IMR-90 (cell line): ENCODE measurements at regions not wholly inside any gene's neighbourhood (a gene's known extent, or its start where the extent isn't known, plus 50 kb on each side); places are given as distances from the start of the nearest gene placed in this dataset.

Experiments
- ATAC-seq: fragments of 200-7000 bp; cut with Tn5 transposase; 2 replicates; pipeline ENCODE4 v1.9.1; 2020; ENCODE audit warnings: low read depth, mild to moderate bottlenecking, moderate library complexity
- BruUV-seq: library from RNA; stranded (reverse); fragments of 400-500 nt; replicated peaks from 2 replicates; lab custom pipeline; 2021; lab: Mats Ljungman, UMichigan
- CTCF ChIA-PET: fragments of 300-600 bp; formaldehyde crosslinking; extraction: SDS; loops from one replicate; lab custom pipeline; 2021; ENCODE audit warnings: antibody characterized with exemption; lab: Yijun Ruan, JAX
- POLR2A ChIA-PET: fragments of 300-600 bp; sonication (Branson Sonifier 250); formaldehyde crosslinking; loops from one replicate; lab custom pipeline; 2022; ENCODE audit warnings: antibody characterized with exemption; ENCODE audit not compliant: unreplicated experiment; lab: Charles Lee
- DNase-seq: peaks from one replicate; pipeline ENCODE4 v3.0.0; 2013
- H2AFZ ChIP-seq: replicated peaks from 2 replicates; pipeline ENCODE3; 2013; ENCODE audit warnings: low read length, mild to moderate bottlenecking; ENCODE audit not compliant: poor library complexity
- H2AK5ac ChIP-seq: 2 replicates; pipeline ENCODE4 v1.6.1; 2013; ENCODE audit warnings: low read depth, low read length, inconsistent platforms
- H2AK9ac ChIP-seq: replicated peaks from 2 replicates; pipeline ENCODE3; 2013; ENCODE audit warnings: mild to moderate bottlenecking, low read depth, low read length, moderate library complexity; ENCODE audit not compliant: poor library complexity
- H2BK120ac ChIP-seq: 2 replicates; pipeline ENCODE4 v1.6.1; 2013; ENCODE audit warnings: low read depth, low read length, inconsistent platforms
- H2BK15ac ChIP-seq: 3 replicates; pipeline ENCODE4 v1.6.1; 2013; ENCODE audit warnings: low read depth, low read length, inconsistent platforms
- H2BK20ac ChIP-seq: 2 replicates; pipeline ENCODE4 v1.6.1; 2013; ENCODE audit warnings: low read depth, mild to moderate bottlenecking, inconsistent platforms, low read length, moderate library complexity
- H2BK5ac ChIP-seq: 2 replicates; pipeline ENCODE4 v1.6.1; 2013; ENCODE audit warnings: mild to moderate bottlenecking, low read depth, low read length, inconsistent platforms; ENCODE audit not compliant: poor library complexity, severe bottlenecking
- H3K14ac ChIP-seq: replicated peaks from 2 replicates; pipeline ENCODE4 v1.6.1; 2013; ENCODE audit warnings: low read depth, low read length, inconsistent platforms
- H3K18ac ChIP-seq: 2 replicates; pipeline ENCODE4 v1.6.1; 2013; ENCODE audit warnings: low read depth, low read length, control low read depth
- H3K23ac ChIP-seq: 2 replicates; pipeline ENCODE4 v1.6.1; 2013; ENCODE audit warnings: low read depth, low read length, inconsistent platforms
- H3K27ac ChIP-seq: 2 replicates; pipeline ENCODE4 v1.5.1; 2013; ENCODE audit warnings: mild to moderate bottlenecking, control low read depth, low read length; ENCODE audit not compliant: insufficient read depth
- H3K27me3 ChIP-seq: 2 replicates; pipeline ENCODE4 v1.6.1; 2013; ENCODE audit warnings: low read length; ENCODE audit not compliant: control insufficient read depth, insufficient read depth
- H3K36me3 ChIP-seq: 2 replicates; pipeline ENCODE4 v1.6.1; 2013; ENCODE audit warnings: low read length, mixed read lengths; ENCODE audit not compliant: control insufficient read depth, insufficient read depth
- H3K4ac ChIP-seq: 2 replicates; pipeline ENCODE4 v1.6.1; 2013; ENCODE audit warnings: low read depth, low read length, inconsistent platforms
- H3K4me1 ChIP-seq: 2 replicates; pipeline ENCODE4 v1.6.1; 2013; ENCODE audit warnings: low read length, mixed read lengths; ENCODE audit not compliant: control insufficient read depth, insufficient read depth
- H3K4me2 ChIP-seq: 2 replicates; pipeline ENCODE4 v1.6.1; 2013; ENCODE audit warnings: low read depth, mild to moderate bottlenecking, control low read depth, low read length, moderate library complexity
- H3K4me3 ChIP-seq: 2 replicates; pipeline ENCODE4 v1.5.1; 2013; ENCODE audit warnings: low read depth, mild to moderate bottlenecking, control low read depth, low read length, moderate library complexity; ENCODE audit not compliant: insufficient read depth
- H3K56ac ChIP-seq: 2 replicates; pipeline ENCODE4 v1.6.1; 2013; ENCODE audit warnings: low read length, inconsistent platforms; ENCODE audit not compliant: insufficient read depth; ENCODE audit errors: extremely low read depth
- H3K79me1 ChIP-seq, 2 experiments: 2 replicates each; pipeline ENCODE4 v1.6.1; 2013; ENCODE audit warnings: low read length in 2 of 2, inconsistent platforms in 1 of 2, low read depth in 1 of 2
- H3K9ac ChIP-seq: 2 replicates; pipeline ENCODE4 v1.6.1; 2013; ENCODE audit warnings: low read depth, low read length, control low read depth
- H3K9me1 ChIP-seq: 2 replicates; pipeline ENCODE4 v1.6.1; 2013; ENCODE audit warnings: low read length, inconsistent platforms; ENCODE audit not compliant: insufficient read depth
- H3K9me3 ChIP-seq: 2 replicates; pipeline ENCODE4 v1.6.1; 2013; ENCODE audit warnings: low read length; ENCODE audit not compliant: control insufficient read depth, insufficient read depth
- H4K20me1 ChIP-seq: 2 replicates; pipeline ENCODE4 v1.6.1; 2013; ENCODE audit warnings: low read length, inconsistent platforms; ENCODE audit not compliant: insufficient read depth
- H4K5ac ChIP-seq: 2 replicates; pipeline ENCODE4 v1.6.1; 2013; ENCODE audit warnings: mild to moderate bottlenecking, low read depth, low read length, control low read depth
- H4K8ac ChIP-seq, 2 experiments: 2 replicates each; pipeline ENCODE4 v1.6.1; 2013; ENCODE audit warnings: low read depth in 2 of 2, low read length in 2 of 2, control low read depth in 1 of 2, inconsistent platforms in 1 of 2
- H4K91ac ChIP-seq: 2 replicates; pipeline ENCODE4 v1.6.1; 2013; ENCODE audit warnings: low read depth, low read length, inconsistent platforms; ENCODE audit not compliant: insufficient read depth
- BHLHE40 ChIP-seq: fragments of 150-350 bp; IDR thresholded peaks from 2 replicates; pipeline ENCODE4 v1.6.1; 2016; ENCODE audit warnings: mild to moderate bottlenecking, low read depth, low read length
- CEBPB ChIP-seq: IDR thresholded peaks from 2 replicates; pipeline ENCODE4 v1.6.1; 2012; ENCODE audit warnings: low read depth, low read length, improper control_type of control experiment
- CHD1 ChIP-seq: IDR thresholded peaks from 2 replicates; pipeline ENCODE4 v1.6.1; 2012; ENCODE audit warnings: low read depth, low read length, improper control_type of control experiment
- CTCF ChIP-seq: conservative IDR thresholded peaks from 2 replicates; pipeline ENCODE4 v1.5.1; 2012; ENCODE audit warnings: mild to moderate bottlenecking, low read depth, low read length, improper control_type of control experiment
- ELK1 ChIP-seq: fragments of 150-350 bp; IDR thresholded peaks from 2 replicates; pipeline ENCODE4 v1.6.1; 2016; ENCODE audit warnings: low read depth, mild to moderate bottlenecking, low read length, moderate library complexity, borderline replicate concordance
- FOS ChIP-seq: fragments of 150-350 bp; IDR thresholded peaks from 2 replicates; pipeline ENCODE4 v1.6.1; 2016; ENCODE audit warnings: low read depth, low read length
- MAFK ChIP-seq: IDR thresholded peaks from 2 replicates; pipeline ENCODE4 v1.6.1; 2012; ENCODE audit warnings: low read depth, low read length, improper control_type of control experiment
- MAZ ChIP-seq: IDR thresholded peaks from 2 replicates; pipeline ENCODE4 v1.6.1; 2012; ENCODE audit warnings: low read depth, mild to moderate bottlenecking, low read length, improper control_type of control experiment, moderate library complexity, borderline replicate concordance
- MXI1 ChIP-seq: IDR thresholded peaks from 2 replicates; pipeline ENCODE4 v1.6.1; 2012; ENCODE audit warnings: low read depth, mild to moderate bottlenecking, low read length, moderate library complexity, borderline replicate concordance
- NFE2L2 ChIP-seq: fragments of 150-350 bp; IDR thresholded peaks from 2 replicates; pipeline ENCODE4 v1.6.1; 2016; ENCODE audit warnings: low read depth, mild to moderate bottlenecking, low read length
- POLR2A ChIP-seq: IDR thresholded peaks from 2 replicates; pipeline ENCODE4 v1.6.1; 2012; ENCODE audit warnings: mild to moderate bottlenecking, low read depth, low read length
- RAD21 ChIP-seq: IDR thresholded peaks from 2 replicates; pipeline ENCODE4 v1.6.1; 2012; ENCODE audit warnings: low read length, improper control_type of control experiment
- RCOR1 ChIP-seq: IDR thresholded peaks from 2 replicates; pipeline ENCODE4 v1.6.1; 2012; ENCODE audit warnings: mild to moderate bottlenecking, low read length, improper control_type of control experiment; ENCODE audit not compliant: insufficient replicate concordance
- RFX5 ChIP-seq: IDR thresholded peaks from 2 replicates; pipeline ENCODE4 v1.8.0; 2012; ENCODE audit warnings: low read depth, mild to moderate bottlenecking, low read length, moderate library complexity
- SMC3 ChIP-seq: fragments of 150-350 bp; IDR thresholded peaks from 2 replicates; pipeline ENCODE4 v1.6.1; 2016; ENCODE audit warnings: low read depth, mild to moderate bottlenecking, antibody characterized with exemption, low read length, moderate library complexity
- USF2 ChIP-seq: fragments of 150-350 bp; IDR thresholded peaks from 2 replicates; pipeline ENCODE4 v1.6.1; 2017; ENCODE audit warnings: mild to moderate bottlenecking, antibody characterized with exemption, low read length, low read depth
- WGBS, 2 experiments: methylation state at CpG; one replicate each; pipeline versions ENCODE4 v1.1.5 to v1.1.7; 2013; ENCODE audit warnings: missing lambda C conversion rate in 2 of 2; ENCODE audit not compliant: insufficient read length in 1 of 2; ENCODE audit errors: extremely low coverage in 2 of 2; 5-methylcytosine and 5-hydroxymethylcytosine counted together
- dilution Hi-C: fragments of 300-500 bp; cut with HindIII; formaldehyde crosslinking; loops from one replicate; pipeline ENCODE4 v1.14.3; 2018; ENCODE audit warnings: low sequenced_read_pairs; ENCODE audit not compliant: unreplicated experiment
- in situ Hi-C: fragments of 300-500 bp; cut with MboI; formaldehyde crosslinking; loops from 3 replicates; pipeline ENCODE4 v1.14.3; 2019; ENCODE audit warnings: low sequenced_read_pairs, inconsistent platforms, mixed read lengths
- intact Hi-C: fragments of 100-400 bp; cut with micrococcal nuclease; formaldehyde crosslinking; loops from 2 replicates; pipeline ENCODE4 v1.10.0; 2022

GRCh38 chr13:24071016-24071415 lies 89.5 kb upstream of the SPATA13 start:
- Histone ChIP-seq H3K56ac (no peak overlapping the region), H2BK20ac (no peak overlapping the region; the same call in 1 of the 2 replicates), H3K4ac (no peak overlapping the region), H3K9me1 (no peaks in the 10 kb centered on the region; the same call in 1 of the 2 replicates), H2AK9ac (no peak overlapping the region), H2BK5ac (no peak overlapping the region), H3K18ac (no peak overlapping the region), H3K27ac (no peak overlapping the region), H3K14ac (no peak overlapping the region), H3K4me1 (no peaks in the 10 kb centered on the region), H2AK5ac (no peak overlapping the region), H3K27me3 (no peaks in the 10 kb centered on the region), H2BK120ac (no peak overlapping the region), H3K36me3 (no peaks in the 10 kb centered on the region), H3K79me1 (no peaks in the 10 kb centered on the region), H4K8ac (no peak overlapping the region), H2AFZ (no peak overlapping the region), H4K91ac (no peak overlapping the region), H4K5ac (no peak overlapping the region), H3K23ac (0 out of 2 replicates have a peak overlapping the region, but pooled peaks have one; percentile 25), H4K20me1 (no peaks in the 10 kb centered on the region), H3K4me2 (no peak overlapping the region), H2BK15ac (no peak overlapping the region), H3K9me3 (no peaks in the 10 kb centered on the region), H3K4me3 (no peak overlapping the region), H3K9ac (no peak overlapping the region)
- POLR2A ChIA-PET, result no interaction called here
- WGBS, 2 experiments, result no CpG with 5 or more reads among the region's 1 CpG
- dilution Hi-C loops, result no loop called here
- ATAC-seq, result no peak
- intact Hi-C loops, result no loop called here
- DNase-seq, result no peak
- TF ChIP-seq POLR2A, result no peak
- TF ChIP-seq USF2, result no peak
- no peak for TF ChIP-seq SMC3
- no peak for TF ChIP-seq ELK1
- TF ChIP-seq CTCF, result no peak
- no peak for TF ChIP-seq MXI1
- no peak for TF ChIP-seq NFE2L2
- TF ChIP-seq MAFK, result no peak
- no peak for TF ChIP-seq RAD21
- TF ChIP-seq BHLHE40, result no peak
- TF ChIP-seq CEBPB, result no peak
- no peak for TF ChIP-seq MAZ
- TF ChIP-seq RCOR1, result no peak
- TF ChIP-seq RFX5, result no peak
- no peak for TF ChIP-seq FOS
- no peak for TF ChIP-seq CHD1
- in situ Hi-C loops, result no loop called here
- no TSS peak for BruUV-seq
- CTCF ChIA-PET, result no interaction called here
